GM19397 (cell line): ENCODE measurements at regions not wholly inside any gene's neighbourhood (a gene's known extent, or its start where the extent isn't known, plus 50 kb on each side); places are given as distances from the start of the nearest gene placed in this dataset.
"Not testable (repeated sequence)": the region's sequence is repeated elsewhere in the genome, so short reads cannot be mapped to it uniquely, and the experiment has no call there.

ENCODE experiments used
- ATAC-seq: cut with Tn5 transposase; IDR thresholded peaks from one replicate; pipeline ENCODE4 v1.9.1; 2021; ENCODE audit warnings: mild to moderate bottlenecking, moderate library complexity; ENCODE audit not compliant: unreplicated experiment

DNA sequence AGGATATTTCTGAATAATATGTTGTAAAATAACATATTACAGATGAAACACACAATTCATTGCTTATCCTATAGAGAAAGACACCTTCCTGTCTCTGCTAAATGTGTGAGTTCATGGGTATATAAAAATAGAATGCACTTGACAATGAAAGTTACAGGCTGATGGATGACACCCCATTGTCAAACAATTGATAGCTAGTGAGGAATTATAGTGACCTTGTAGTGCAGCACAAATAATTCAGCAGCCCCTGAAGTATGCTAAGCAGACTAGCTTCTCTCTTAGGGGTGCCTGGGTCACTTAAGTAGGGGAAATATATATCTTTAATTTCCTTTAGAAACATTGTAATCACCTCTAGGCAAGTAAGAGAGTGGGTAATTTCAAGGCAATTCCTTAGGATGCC lies 826.2 kb downstream of the CDH8 start:
- no peak for ATAC-seq

DNA sequence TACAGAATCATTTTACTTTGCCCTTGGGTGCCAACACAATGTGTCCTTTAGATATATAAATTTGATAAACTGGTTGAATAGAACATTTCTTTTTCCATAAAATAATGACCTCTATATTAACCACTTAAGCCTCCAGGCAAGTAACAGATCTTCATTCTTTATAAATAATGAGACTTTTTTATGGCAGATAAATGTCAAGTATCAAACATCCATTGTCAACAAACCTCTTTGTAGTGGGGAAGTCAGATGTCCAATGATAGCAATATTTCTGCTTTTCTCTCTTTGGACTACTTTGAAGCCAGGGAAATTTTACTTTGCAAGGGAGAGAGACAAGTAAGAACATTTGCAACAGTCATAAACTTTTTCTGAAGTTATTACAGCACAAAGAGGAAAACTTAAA lies 841.2 kb downstream of the CDH8 start:
- ATAC-seq = no peak

DNA sequence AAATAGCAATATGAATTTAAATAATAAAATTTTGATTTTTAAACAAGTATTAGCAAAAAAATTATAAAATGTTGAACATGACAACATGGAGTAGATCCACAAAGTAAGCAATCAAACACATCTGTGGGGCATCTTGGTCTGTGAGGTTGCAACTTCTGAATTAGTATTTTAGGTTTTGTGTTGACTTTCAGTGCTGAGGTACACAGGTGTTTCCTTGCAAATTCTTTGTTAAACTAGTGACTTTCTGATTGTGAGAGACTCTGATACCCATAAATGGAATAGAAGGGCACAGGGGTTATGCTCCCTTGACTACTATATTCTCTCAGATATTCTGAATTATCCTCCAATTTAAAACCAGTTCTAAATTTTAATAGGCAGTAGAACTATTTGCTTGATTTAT lies 841.7 kb downstream of the CDH8 start:
- no peak for ATAC-seq

DNA sequence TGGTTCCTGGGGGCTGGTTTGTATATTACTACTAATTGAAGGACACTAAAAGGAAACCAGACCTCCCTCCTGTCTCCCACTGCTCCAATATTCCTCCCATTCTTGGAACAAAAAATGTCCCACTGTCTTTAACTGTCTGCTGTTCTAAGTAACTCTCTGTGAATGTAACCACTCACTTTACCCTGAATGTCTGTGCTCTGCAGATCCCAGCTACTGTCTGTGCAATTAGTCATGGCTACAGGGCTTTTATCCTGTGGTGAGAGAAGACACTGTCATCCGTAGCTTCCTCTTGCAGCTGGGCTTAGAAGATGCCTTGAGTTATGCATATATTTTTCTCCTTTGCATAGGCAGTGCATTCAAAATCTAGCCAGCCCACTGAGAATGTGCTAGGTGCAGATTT lies 853.8 kb downstream of the CDH8 start:
- ATAC-seq = no peak

DNA sequence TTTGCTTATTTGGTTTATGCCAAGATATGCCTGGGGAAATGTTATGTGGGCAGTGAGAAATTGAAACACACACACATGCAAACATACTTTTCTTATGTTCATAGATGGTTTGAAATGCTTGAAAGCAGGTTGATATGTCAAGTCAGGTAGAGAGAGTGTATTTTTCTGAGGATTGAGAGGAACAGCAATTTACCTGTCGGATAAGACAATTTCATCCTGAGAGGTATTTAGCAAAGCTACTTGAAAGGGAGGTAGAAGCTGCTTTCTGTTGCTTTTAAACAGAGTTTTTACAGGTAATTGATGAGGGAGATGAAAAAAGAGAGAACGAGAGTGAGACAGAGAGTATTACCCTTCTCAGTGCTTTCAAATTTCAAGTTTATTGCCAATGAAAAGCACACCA lies 854.3 kb downstream of the CDH8 start:
- ATAC-seq = no peak

DNA sequence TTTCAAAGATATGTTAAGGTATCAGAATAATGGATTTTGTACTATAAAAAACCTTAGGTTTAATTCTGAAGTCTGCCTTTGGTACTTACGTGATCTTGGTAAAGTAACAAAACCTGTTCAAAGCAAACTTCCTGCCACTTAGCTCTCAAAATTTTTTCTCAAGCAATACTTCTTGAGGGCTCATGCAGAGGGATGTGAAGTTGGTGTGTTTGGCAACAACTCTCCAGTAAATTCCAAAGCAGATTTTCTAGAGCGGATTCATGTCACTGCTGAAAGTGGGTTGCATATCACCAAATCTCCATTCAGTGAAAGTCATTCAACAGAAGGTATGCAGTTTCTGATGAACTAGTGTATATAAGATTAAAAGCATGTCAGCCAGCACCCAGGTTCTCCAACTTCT lies 856.7 kb downstream of the CDH8 start:
- ATAC-seq = no peak

DNA sequence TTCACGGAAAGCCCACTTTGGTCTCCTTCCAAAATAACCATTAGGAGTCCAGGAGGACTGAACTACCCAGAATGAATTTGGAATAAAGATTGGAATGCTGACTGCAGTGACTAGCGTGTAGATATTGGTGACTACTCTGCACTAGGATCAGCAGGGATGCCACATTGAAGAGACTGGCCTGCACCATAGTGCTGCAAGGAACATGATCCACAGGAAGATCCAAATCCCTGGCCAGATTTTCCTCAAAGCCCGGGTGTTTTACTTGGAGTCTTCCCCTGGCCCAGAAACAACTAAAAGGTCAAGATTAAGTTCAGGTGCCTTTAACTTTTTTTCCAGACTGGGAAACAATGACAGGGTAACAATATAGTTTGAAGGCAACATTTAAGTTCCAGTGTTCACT lies 870.4 kb downstream of the CDH8 start:
- ATAC-seq = no peak

DNA sequence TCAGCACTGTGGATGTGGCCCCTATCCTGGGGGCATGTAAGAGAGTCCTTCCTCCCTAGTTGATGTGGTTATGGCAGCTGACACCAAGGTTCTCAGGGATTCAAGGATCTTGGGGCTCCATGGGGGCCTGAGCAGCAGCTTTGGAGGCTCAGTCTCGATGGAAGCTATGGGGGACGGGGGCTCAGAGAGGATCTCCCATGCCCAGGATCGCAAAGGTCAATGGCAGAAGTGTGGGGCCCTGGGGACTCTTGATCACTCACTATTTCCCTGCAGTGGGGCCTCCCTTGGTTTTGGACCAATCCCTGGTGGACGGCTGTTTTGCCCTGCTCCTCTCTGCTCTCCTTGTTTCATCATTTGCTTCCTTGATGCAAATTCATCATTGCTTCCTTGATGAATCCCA lies 885.9 kb downstream of the CDH8 start:
- no peak for ATAC-seq

DNA sequence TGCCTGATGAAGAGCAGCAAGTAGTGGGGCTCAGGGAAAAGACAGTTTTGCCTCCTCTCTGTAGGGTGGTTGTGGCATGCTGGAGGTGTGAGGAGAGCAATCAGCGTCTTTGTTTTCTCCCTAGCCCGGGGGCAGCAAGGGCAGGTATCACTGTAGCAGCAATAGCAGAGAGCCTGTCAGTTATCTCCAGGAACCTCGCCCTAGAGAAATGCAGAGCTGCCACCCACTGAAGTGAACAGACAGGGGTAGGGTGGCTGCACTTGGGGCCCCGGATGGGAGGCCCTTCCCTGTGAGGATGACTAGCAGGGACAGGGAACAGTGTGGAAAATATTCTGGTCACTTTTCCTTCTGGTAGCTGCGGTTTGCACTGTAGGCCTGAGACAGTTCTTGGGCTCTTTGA lies 886.5 kb downstream of the CDH8 start:
- ATAC-seq = no peak

DNA sequence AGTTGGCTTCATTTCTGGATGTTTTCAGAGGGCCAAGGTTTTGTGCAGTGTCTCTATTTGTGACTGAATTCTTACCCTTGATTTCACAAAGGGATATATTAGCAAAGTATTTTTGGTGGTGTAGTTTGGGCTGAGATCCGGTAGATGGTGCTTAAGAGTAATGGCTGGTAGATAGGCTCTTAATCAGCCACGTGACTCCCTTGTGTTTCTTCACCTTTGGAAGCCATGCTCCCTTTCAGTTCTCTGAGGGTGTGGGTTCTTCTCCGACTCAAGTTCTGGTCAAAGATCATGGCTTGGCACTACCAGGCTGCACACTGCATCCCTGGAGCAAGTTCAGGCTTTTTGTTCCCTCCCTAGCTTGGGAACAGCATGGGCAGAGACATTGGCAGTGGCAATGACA lies 887.3 kb downstream of the CDH8 start:
- no peak for ATAC-seq

DNA sequence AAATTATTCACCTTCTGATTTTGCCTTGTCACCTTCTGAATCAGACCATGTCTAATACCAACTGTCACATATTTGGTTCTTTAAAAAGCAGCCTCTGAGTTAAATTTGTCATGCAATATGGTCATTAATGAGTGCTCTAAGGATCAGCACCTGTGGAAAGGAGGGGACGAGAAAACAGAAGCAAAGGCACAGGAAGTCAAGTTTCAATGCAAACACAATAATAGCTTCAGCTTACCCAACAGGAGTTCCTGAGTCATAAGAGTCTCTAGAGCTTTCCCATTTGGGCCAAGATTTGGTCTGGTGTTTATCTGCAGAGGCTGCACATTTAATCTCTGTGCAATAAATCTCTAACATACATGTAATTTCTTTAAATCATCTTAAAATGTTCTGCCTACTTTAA lies 889.8 kb downstream of the CDH8 start:
- ATAC-seq = no peak

DNA sequence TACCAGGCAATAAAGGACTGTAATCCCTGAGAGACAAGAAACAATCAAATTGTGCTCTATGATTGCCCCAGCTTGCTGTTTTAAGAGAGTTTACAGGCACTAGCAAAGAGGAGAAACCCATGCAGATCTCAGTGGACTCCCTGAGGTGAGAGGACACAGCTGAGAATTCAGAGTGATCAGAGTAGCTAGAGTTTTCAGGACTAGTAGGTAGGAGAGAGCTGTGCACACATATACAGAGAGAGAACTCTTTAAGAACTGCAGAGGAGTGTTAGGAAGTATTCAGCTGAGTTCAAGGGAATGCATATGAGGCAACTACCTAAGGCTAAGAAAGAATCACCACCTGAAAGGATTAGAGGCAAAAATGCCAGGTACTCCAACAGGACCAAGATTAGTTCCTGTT lies 904.8 kb downstream of the CDH8 start:
- ATAC-seq = no peak

DNA sequence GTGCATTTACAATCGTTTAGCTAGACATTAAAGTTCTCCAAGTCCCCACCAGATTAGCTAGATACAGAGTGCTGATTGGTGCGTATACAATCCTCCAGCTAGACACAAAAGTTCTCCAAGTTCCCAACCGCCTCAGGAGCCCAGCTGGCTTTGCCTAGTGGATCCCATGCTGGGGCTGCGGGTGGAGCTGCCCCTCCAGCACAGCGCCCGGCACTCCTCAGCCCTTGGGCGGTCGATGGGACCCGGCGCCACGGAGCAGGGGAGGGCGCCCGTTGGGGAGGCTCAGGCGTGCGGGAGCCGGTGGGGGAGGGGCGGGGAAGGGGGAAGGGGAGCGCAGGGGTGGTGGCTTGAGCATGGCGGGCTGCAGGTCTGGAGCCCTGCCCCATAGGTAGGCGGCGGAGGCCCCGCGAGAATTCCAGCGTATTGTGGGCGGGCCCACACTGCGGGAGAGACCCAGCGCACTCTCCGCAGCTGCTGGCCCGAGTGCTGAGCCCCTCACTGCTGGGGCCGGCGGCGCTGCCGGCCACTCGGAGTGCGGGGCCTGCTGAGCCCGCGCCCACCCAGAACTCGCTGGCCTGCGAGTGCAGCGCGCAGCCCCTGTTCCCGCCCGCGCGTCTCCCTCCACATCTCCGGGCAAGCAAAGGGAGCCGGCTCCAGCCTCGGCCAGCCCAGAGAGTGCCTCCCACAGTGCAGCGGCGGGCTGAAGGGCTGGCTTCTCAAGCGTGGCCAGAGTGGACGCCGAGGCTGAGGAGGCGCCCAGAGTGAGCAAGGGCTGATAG lies 907.5 kb downstream of the CDH8 start:
- ATAC-seq = no peak

DNA sequence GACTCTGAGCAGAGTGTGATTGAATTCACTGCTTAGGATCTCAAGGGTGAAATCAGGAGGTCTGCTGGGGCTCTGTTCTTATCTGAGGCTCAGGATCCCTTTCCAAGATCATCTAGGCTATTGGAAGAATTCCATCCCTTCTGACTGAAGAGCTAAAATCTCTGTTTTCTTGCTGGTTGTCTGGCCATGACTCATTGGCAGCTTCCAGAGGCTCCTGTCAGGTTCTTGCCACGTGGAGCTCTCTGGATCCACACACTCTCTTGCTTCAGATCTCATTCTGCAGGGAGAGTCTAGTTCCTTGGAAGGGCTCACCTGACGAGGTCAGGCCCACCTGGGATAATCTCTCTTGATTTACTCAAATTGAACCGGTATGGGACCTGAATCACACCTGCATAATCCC lies 930.7 kb downstream of the CDH8 start:
- no peak for ATAC-seq

DNA sequence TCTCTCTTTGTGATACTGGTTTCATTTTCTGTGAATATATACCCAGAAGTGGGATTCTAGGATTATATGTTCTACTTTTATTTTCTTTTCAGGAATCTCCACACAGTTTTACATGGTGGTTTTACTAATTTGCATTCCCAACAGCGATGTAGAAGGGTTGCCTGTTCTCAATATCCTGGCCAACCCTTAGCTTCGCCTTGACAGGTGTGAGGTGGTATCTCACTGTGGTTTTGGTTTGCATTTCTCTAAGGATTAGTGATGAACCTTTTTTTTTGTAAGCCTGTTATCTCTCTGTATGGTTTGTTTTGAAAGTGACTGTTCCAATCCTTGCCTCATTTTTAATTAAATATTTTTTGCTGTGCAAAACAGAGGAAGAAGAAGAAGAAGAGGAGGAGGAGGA lies 937.7 kb downstream of the CDH8 start:
- ATAC-seq = no peak

DNA sequence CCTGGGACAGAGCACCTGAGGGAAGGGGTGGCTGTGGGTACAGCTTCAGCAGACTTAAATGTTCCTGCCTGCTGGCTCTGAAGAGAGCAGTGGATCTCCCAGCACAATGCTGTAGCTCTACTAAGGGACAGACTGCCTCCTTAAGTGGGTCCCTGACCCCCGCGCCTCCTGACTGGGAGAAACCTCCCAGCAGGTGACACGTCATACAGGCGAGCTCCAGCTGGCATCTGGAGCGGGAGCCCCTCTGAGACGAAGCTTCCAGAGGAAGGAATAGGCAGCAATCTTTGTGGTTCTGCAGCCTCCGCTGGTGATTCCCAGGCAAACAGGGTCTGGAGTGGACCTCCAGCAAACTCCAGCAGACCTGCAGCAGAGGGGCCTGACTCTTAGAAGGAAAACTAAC lies 944.9 kb downstream of the CDH8 start:
- ATAC-seq = not testable (repeated sequence)

DNA sequence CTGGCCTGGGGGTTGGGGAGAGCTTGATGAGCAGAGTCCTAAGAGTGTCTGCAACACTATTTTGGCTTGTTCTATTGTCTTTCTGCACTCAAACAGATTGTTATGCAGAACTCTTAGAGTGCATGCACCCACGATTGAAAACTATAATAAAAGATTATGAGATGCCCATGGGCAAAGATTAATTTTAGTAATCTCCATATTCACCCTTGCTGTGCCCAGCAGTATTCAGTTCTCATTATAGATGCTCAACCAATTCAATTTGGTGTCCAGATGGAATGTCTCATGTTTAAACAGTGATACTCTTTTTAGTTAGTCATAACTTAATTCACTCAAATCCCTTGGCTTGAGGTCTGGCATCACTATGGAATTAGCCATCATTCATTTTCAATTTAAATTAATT lies 952.5 kb downstream of the CDH8 start:
- ATAC-seq = no peak

DNA sequence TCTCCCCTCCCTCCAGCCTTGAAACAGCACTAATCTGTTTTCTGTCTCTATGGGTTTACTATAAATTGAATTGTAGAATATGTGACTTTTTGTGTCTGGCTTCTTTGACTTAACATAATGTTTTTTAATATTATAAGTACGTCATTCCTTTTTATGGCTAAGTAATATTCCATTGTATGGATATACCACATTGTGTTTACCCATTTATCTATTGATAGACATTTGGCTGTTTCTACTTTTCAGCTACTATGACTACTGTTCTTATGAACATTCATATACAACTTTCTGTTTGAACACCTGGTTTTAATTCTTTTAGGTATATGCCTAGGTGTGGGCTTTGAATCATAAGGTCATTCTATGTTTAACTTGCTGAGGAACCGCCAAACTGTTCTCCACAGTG lies 961.9 kb downstream of the CDH8 start:
- ATAC-seq = no peak

DNA sequence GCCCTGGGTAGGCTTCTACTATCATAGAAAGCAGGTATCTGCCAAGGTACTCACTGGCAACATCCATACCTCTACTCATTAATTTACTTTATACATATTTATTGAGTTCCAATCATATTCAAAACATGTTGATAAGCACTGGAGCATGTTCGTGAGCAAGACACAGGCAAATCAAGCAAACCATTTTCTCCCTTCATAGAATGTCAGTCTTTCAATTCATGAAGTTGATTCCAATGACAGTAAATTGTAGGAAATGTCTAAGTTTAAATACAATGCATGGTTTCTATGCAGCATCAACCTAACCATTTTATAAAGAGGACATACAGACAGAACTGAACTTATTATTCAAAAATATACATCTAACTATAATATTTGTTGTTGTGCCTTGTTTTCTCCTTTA lies 978.6 kb downstream of the CDH8 start:
- ATAC-seq = no peak

DNA sequence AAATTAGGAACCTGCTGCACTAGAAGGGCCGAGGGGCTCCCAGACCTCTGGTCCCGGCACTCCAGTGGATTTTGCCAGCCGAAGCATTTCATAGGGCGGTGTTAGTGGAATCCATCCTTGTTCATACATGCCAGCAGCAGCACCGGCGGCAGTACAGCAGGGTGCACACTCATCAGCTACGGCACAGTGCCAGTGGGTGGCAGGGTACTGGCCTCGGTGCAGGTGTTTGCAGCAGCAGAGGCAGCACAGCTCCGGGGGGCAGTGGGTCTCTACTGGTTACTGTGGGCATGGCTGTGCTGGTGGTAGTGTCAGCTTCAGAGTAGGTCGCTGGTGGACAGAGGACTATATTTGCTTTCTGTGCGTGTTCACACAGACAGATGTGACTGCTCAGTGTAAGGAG lies 985.7 kb downstream of the CDH8 start:
- ATAC-seq = no peak

DNA sequence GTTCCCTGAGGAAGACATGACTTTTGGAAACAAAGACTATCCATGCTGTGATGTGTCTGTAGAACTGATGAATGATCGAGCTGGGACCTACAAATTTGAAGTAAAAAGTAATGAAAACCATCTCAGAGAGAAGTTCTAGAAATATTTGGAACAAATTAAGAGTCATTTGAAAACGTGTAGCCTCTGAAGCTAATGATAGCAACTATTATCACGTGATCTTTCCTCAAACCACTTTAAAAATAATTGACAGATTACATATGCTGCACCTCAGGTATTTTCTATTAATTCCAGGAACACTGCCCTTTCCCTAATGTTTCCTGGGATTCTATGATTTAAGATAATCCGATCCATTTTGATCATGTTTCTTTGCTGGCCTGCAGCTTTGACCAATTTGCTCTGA lies 990.3 kb downstream of the CDH8 start:
- ATAC-seq = no peak

DNA sequence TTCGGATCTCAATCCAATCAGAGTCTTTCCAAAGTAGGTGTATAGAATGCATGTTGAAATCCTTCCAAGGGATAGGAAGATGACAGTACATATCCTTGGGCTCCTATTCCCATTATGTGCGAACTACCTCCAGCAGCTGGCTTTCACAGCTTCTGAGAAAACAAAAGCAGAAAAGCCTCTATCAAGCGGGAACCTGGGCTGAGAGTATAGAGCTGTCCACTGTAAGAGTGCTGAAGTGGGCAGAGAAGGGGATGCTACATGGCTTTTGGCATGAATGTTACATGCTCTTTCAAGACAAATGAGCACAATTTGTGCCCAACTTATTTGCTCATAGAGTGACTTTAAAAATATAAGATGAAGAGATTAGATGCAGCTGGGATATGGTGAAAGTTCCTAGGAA lies 993.5 kb downstream of the CDH8 start:
- no peak for ATAC-seq

DNA sequence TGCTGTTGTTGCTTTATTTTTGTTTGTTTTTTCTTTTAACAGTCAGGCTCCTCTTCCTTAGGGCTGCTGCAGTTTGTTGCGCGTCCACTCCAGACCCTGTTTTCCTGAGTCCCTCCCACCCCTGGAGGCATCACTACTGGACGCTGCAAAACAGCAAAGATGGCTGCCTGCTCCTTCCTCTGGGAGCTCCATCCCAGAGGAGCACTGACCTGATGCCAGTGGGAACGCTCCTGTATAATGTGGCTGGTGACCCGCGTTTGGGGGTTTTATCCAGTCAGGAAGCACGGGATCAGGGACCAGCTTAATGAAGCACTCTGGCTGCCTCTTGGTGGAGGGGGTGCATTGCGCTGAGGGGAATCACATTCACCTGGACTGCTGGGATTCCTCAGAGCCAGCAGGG lies 1005.6 kb downstream of the CDH8 start:
- no peak for ATAC-seq
